ENCODE measurements at regions not wholly inside any gene's neighbourhood (a gene's known extent, or its start where the extent isn't known, plus 50 kb on each side); places are given as distances from the start of the nearest gene placed in this dataset.

DNA sequence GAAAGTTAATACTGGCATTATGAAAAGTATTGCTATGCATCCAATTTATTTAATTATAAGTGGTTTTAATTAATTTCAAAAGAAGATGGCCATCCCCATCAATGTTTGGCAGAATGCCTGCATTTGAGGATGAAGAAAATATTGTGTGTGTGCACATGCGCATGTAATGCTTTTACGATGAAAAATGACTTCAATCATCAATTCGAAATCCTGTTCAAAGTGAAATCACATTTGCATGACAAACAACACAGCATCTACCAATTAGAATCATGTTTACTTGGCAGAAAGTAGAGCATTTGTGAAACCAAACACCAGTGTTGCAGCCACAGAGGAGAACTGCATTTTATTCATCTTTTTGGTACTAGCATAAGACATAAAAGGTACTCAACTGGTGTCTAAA lies 191.9 kb upstream of the PIRT start:
- Histone ChIP-seq H3K36me3 (ENCODE audit: control insufficient read depth, insufficient read depth, low read length) (no peaks in the 10 kb centered on the region), H3K9me3 (replicated peaks; ENCODE audit: control insufficient read depth, insufficient read depth, low read depth, low read length) (no peaks in the 10 kb centered on the region), H3K4me2 (ENCODE audit: insufficient read depth, low read length) (no peak overlapping the region), H3K9ac (ENCODE audit: insufficient read depth in 1 of 2, low read depth in 2 of 2, low read length in 2 of 2) (no peak overlapping the region), H4K20me1 (replicated peaks; ENCODE audit: control insufficient read depth, insufficient read depth, low read length) (no peaks in the 10 kb centered on the region), H3K27ac (ENCODE audit: extremely low read depth, low read depth, low read length) (no peak overlapping the region), H3K27me3 (ENCODE audit: control insufficient read depth in 2 of 2, insufficient read depth in 2 of 2, low read length in 2 of 2) (no peaks in the 10 kb centered on the region), H3K79me2 (ENCODE audit: control insufficient read depth, insufficient read depth, low read length) (no peaks in the 10 kb centered on the region), H3K4me1 (replicated peaks in 1 of 2; ENCODE audit: control insufficient read depth in 2 of 2, insufficient read depth in 2 of 2, low read length in 2 of 2) (no peaks in the 10 kb centered on the region), H3K4me3 (no peak overlapping the region), H3K9me1 (ENCODE audit: control insufficient read depth, insufficient read depth, low read length) (no peaks in the 10 kb centered on the region), H2AFZ (ENCODE audit: low read depth, low read length) (no peak overlapping the region)
- DNase-seq (ENCODE audit: extremely low read depth in 1 of 4, low spot score in 3 of 4), result no peak
- BruUV-seq (replicated peaks), result no TSS peak
- intact Hi-C loops (cut with micrococcal nuclease), result no loop called here
- WGBS (ENCODE audit: insufficient coverage, low coverage, missing lambda C conversion rate), result 0% methylated on average over 3 of the region's 3 CpGs
- FAIRE-seq, result no peak
- in situ Hi-C loops (cut with MboI), result no loop called here
- CTCF ChIA-PET (ENCODE audit: low intra/inter-chr PET ratio), result no interaction called here
- ATAC-seq, result no peak
- POLR2A ChIA-PET, result no interaction called here
- TF ChIP-seq HDAC1 (IDR thresholded peaks at IDR 0.05) (no peak), MYBL2 (IDR thresholded peaks at IDR 0.05; ENCODE audit: low read depth) (no peak), MYBL2 (CRISPR knock-in tag; IDR thresholded peaks at IDR 0.05; ENCODE audit: borderline replicate concordance) (no peak), KAT8 (IDR thresholded peaks at IDR 0.05; ENCODE audit: low read depth) (no peak), TARDBP (IDR thresholded peaks at IDR 0.05) (no peak), C11orf30 (IDR thresholded peaks at IDR 0.05; ENCODE audit: low read depth) (no peak), ARHGAP35 (IDR thresholded peaks at IDR 0.05; ENCODE audit: partially characterized antibody) (no peak), SRSF1 (IDR thresholded peaks at IDR 0.05; ENCODE audit: low read depth, low read length) (no peak), PRMT5 (CRISPR knock-in tag; IDR thresholded peaks at IDR 0.05) (no peak), ZNF79 (CRISPR knock-in tag; IDR thresholded peaks at IDR 0.05; ENCODE audit: low read depth) (no peak), SRF (CRISPR knock-in tag; IDR thresholded peaks at IDR 0.05) (no peak), PTBP1 (IDR thresholded peaks at IDR 0.05; ENCODE audit: low read depth, low read length) (no peak)
- TF ChIP-seq, protein P1, sequence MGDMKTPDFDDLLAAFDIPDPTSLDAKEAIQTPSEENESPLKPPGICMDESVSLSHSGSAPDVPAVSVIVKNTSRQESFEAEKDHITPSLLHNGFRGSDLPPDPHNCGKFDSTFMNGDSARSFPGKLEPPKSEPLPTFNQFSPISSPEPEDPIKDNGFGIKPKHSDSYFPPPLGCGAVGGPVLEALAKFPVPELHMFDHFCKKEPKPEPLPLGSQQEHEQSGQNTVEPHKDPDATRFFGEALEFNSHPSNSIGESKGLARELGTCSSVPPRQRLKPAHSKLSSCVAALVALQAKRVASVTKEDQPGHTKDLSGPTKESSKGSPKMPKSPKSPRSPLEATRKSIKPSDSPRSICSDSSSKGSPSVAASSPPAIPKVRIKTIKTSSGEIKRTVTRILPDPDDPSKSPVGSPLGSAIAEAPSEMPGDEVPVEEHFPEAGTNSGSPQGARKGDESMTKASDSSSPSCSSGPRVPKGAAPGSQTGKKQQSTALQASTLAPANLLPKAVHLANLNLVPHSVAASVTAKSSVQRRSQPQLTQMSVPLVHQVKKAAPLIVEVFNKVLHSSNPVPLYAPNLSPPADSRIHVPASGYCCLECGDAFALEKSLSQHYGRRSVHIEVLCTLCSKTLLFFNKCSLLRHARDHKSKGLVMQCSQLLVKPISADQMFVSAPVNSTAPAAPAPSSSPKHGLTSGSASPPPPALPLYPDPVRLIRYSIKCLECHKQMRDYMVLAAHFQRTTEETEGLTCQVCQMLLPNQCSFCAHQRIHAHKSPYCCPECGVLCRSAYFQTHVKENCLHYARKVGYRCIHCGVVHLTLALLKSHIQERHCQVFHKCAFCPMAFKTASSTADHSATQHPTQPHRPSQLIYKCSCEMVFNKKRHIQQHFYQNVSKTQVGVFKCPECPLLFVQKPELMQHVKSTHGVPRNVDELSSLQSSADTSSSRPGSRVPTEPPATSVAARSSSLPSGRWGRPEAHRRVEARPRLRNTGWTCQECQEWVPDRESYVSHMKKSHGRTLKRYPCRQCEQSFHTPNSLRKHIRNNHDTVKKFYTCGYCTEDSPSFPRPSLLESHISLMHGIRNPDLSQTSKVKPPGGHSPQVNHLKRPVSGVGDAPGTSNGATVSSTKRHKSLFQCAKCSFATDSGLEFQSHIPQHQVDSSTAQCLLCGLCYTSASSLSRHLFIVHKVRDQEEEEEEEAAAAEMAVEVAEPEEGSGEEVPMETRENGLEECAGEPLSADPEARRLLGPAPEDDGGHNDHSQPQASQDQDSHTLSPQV (IDR thresholded peaks at IDR 0.05), result no peak
- TF ChIP-seq, protein P2, sequence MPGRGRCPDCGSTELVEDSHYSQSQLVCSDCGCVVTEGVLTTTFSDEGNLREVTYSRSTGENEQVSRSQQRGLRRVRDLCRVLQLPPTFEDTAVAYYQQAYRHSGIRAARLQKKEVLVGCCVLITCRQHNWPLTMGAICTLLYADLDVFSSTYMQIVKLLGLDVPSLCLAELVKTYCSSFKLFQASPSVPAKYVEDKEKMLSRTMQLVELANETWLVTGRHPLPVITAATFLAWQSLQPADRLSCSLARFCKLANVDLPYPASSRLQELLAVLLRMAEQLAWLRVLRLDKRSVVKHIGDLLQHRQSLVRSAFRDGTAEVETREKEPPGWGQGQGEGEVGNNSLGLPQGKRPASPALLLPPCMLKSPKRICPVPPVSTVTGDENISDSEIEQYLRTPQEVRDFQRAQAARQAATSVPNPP (IDR thresholded peaks at IDR 0.05; ENCODE audit: borderline replicate concordance, insufficient read depth, insufficient read length), result no peak
- TF ChIP-seq, protein P3, sequence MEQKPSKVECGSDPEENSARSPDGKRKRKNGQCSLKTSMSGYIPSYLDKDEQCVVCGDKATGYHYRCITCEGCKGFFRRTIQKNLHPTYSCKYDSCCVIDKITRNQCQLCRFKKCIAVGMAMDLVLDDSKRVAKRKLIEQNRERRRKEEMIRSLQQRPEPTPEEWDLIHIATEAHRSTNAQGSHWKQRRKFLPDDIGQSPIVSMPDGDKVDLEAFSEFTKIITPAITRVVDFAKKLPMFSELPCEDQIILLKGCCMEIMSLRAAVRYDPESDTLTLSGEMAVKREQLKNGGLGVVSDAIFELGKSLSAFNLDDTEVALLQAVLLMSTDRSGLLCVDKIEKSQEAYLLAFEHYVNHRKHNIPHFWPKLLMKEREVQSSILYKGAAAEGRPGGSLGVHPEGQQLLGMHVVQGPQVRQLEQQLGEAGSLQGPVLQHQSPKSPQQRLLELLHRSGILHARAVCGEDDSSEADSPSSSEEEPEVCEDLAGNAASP (IDR thresholded peaks at IDR 0.05), result no peak
- TF ChIP-seq, protein P4, sequence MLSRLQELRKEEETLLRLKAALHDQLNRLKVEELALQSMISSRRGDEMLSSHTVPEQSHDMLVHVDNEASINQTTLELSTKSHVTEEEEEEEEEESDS (CRISPR knock-in tag; IDR thresholded peaks at IDR 0.05), result no peak
